GM23338 (cell line): ENCODE measurements at regions not wholly inside any gene's neighbourhood (a gene's known extent, or its start where the extent isn't known, plus 50 kb on each side); places are given as distances from the start of the nearest gene placed in this dataset.

ENCODE experiments used
- ATAC-seq: fragments of 200-7000 bp; cut with Tn5 transposase; 3 replicates; pipeline ENCODE4 v1.9.1; 2020
- DNase-seq: peaks from one replicate; pipeline ENCODE4 v3.0.0-alpha.2; 2015; ENCODE audit warnings: low spot score
- H2AFZ ChIP-seq: fragments of 200-600 bp; sonication (generic); 2 replicates; pipeline ENCODE4 v1.8.0; 2016; ENCODE audit warnings: antibody characterized with exemption, mild to moderate bottlenecking, moderate library complexity
- H3F3A ChIP-seq: fragments of 200-600 bp; sonication (generic); replicated peaks from 2 replicates; pipeline ENCODE4 v1.8.0; 2017; ENCODE audit warnings: antibody characterized with exemption, mixed run types, low read depth
- H3K27ac ChIP-seq: fragments of 200-600 bp; sonication (generic); 2 replicates; pipeline ENCODE4 v1.6.1; 2016; ENCODE audit warnings: low read depth
- H3K27me3 ChIP-seq: fragments of 200-600 bp; sonication (generic); 2 replicates; pipeline ENCODE4 v1.8.0; 2016; ENCODE audit warnings: mild to moderate bottlenecking, mixed run types, moderate library complexity; ENCODE audit not compliant: insufficient read depth
- H3K36me3 ChIP-seq: fragments of 200-600 bp; sonication (generic); 2 replicates; pipeline ENCODE4 v1.8.0; 2016; ENCODE audit warnings: mild to moderate bottlenecking; ENCODE audit not compliant: insufficient read depth
- H3K4me1 ChIP-seq: fragments of 200-600 bp; sonication (generic); 2 replicates; pipeline ENCODE4 v1.8.0; 2016; ENCODE audit warnings: mild to moderate bottlenecking, moderate library complexity; ENCODE audit not compliant: insufficient read depth
- H3K4me2 ChIP-seq: fragments of 200-600 bp; sonication (generic); 2 replicates; pipeline ENCODE4 v1.7.1; 2017; ENCODE audit warnings: mixed run types
- H3K4me3 ChIP-seq: fragments of 200-600 bp; sonication (generic); 2 replicates; pipeline ENCODE4 v1.6.1; 2016; ENCODE audit warnings: mixed run types
- H3K79me2 ChIP-seq: fragments of 200-600 bp; sonication (generic); replicated peaks from 2 replicates; pipeline ENCODE4 v1.8.0; 2017; ENCODE audit warnings: mild to moderate bottlenecking; ENCODE audit not compliant: insufficient read depth
- H3K9me2 ChIP-seq: fragments of 200-600 bp; sonication (generic); 2 replicates; pipeline ENCODE4 v1.8.0; 2017; ENCODE audit not compliant: insufficient read depth
- H4K20me1 ChIP-seq: fragments of 200-600 bp; sonication (generic); replicated peaks from 2 replicates; pipeline ENCODE4 v1.8.0; 2017; ENCODE audit warnings: mild to moderate bottlenecking; ENCODE audit not compliant: insufficient read depth
- H3K27ac Mint-ChIP-seq: 2 replicates; pipeline ENCODE4 v1.8.0; 2020; ENCODE audit warnings: inconsistent platforms, mild to moderate bottlenecking, moderate library complexity, mixed read lengths
- H3K27me3 Mint-ChIP-seq: 3 replicates; pipeline ENCODE4 v1.8.0; 2022; ENCODE audit warnings: low read depth, mild to moderate bottlenecking, moderate library complexity, mixed read lengths, inconsistent platforms; ENCODE audit not compliant: insufficient read depth, poor library complexity
- H3K36me3 Mint-ChIP-seq: 3 replicates; pipeline ENCODE4 v1.8.0; 2021; ENCODE audit warnings: low read depth, mild to moderate bottlenecking, inconsistent platforms, moderate library complexity, mixed read lengths
- H3K4me1 Mint-ChIP-seq: 3 replicates; pipeline ENCODE4 v1.8.0; 2020; ENCODE audit warnings: mild to moderate bottlenecking, inconsistent platforms, mixed read lengths
- H3K4me3 Mint-ChIP-seq: 3 replicates; pipeline ENCODE4 v1.8.0; 2021; ENCODE audit warnings: moderate library complexity, mild to moderate bottlenecking, inconsistent platforms, mixed read lengths
- H3K9me3 Mint-ChIP-seq: 3 replicates; pipeline ENCODE4 v1.8.0; 2020; ENCODE audit warnings: moderate library complexity, mild to moderate bottlenecking, inconsistent platforms, mixed read lengths
- CREB1 ChIP-seq: fragments of 250-450 bp; sonication (Bioruptor Pico); IDR thresholded peaks from 2 replicates; pipeline ENCODE4 v1.5.0; 2020; ENCODE audit warnings: low read depth, mild to moderate bottlenecking, moderate library complexity
- CTCF ChIP-seq, 2 experiments: fragments of 200-600 bp in 1 of 2; sonication (generic) in 1 of 2; conservative IDR thresholded peaks; 2 replicates each; pipeline versions ENCODE4 v1.5.1 to v1.6.1; 2016 to 2017; ENCODE audit warnings: antibody characterized with exemption in 2 of 2, low read depth in 2 of 2, mild to moderate bottlenecking in 2 of 2, moderate library complexity in 1 of 2
- EZH2phosphoT487 ChIP-seq: fragments of 200-600 bp; sonication (generic); IDR thresholded peaks from one replicate; pipeline ENCODE4 v1.8.1; 2018; ENCODE audit warnings: antibody characterized with exemption; ENCODE audit not compliant: unreplicated experiment
- JUNB ChIP-seq: IDR thresholded peaks from one replicate; pipeline ENCODE4 v1.6.1; 2016; ENCODE audit warnings: antibody characterized with exemption; ENCODE audit not compliant: unreplicated experiment
- NANOG ChIP-seq: IDR thresholded peaks from 2 replicates; pipeline ENCODE4 v1.6.1; 2016; ENCODE audit warnings: antibody characterized with exemption, borderline replicate concordance
- REST ChIP-seq: IDR thresholded peaks from one replicate; pipeline ENCODE4 v1.6.1; 2018; ENCODE audit warnings: antibody characterized with exemption; ENCODE audit not compliant: unreplicated experiment
- ZNF114 ChIP-seq: fragments of 250-450 bp; sonication (Bioruptor Pico); IDR thresholded peaks from 2 replicates; pipeline ENCODE4 v1.5.0; 2020; ENCODE audit warnings: mild to moderate bottlenecking, moderate library complexity
- ZNF331 ChIP-seq: fragments of 250-450 bp; sonication (Bioruptor Pico); IDR thresholded peaks from 2 replicates; pipeline ENCODE4 v1.5.0; 2020; ENCODE audit warnings: low read depth, mild to moderate bottlenecking, moderate library complexity
- ZNF462 ChIP-seq: fragments of 250-450 bp; sonication (Bioruptor Pico); IDR thresholded peaks from 2 replicates; pipeline ENCODE4 v1.5.0; 2020; ENCODE audit warnings: mild to moderate bottlenecking, moderate library complexity

- TF ChIP-seq REST (no peak), JUNB (no peak)
Measured at GRCh38 chr18:78689606-78690005, 290.0 kb upstream of the SALL3 start (continued).

GRCh38 chr18:78692105-78692504 is 287.5 kb upstream of the SALL3 start:
- H3K4me3 Mint-ChIP-seq: no peak overlapping the region
- Histone ChIP-seq H3F3A (no peaks in the 10 kb centered on the region), H3K36me3 (no peaks in the 10 kb centered on the region), H3K79me2 (no peaks in the 10 kb centered on the region), H4K20me1 (no peaks in the 10 kb centered on the region), H2AFZ (no peak overlapping the region), H3K4me1 (no peaks in the 10 kb centered on the region), H3K4me3 (no peak overlapping the region), H3K27ac (no peak overlapping the region), H3K27me3 (no peaks in the 10 kb centered on the region), H3K4me2 (no peak overlapping the region), H3K9me2 (no peaks in the 10 kb centered on the region)
- peaks cover 22% of the 10 kb centered on the region for H3K36me3 Mint-ChIP-seq
- no peaks in the 10 kb centered on the region for H3K4me1 Mint-ChIP-seq
- no peak for ATAC-seq
- DNase-seq: no peak
- H3K27me3 Mint-ChIP-seq: peaks cover 9% of the 10 kb centered on the region
- peaks cover 96% of the 10 kb centered on the region for H3K9me3 Mint-ChIP-seq
- H3K27ac Mint-ChIP-seq: no peak overlapping the region
- TF ChIP-seq NANOG: no peak
- TF ChIP-seq ZNF114 (CRISPR knock-in tag): no peak
- no peak for TF ChIP-seq REST
- TF ChIP-seq CREB1: no peak
- TF ChIP-seq ZNF462 (CRISPR knock-in tag): no peak
- no peak for TF ChIP-seq CTCF (conservative IDR thresholded peaks at IDR 0.05; ENCODE audit: low read depth in 2 of 2)
- no peak for TF ChIP-seq EZH2phosphoT487
- no peak for TF ChIP-seq ZNF331
- no peak for TF ChIP-seq JUNB
